Ovary (tissue), 3 donors: ENCODE measurements at regions not wholly inside any gene's neighbourhood (a gene's known extent, or its start where the extent isn't known, plus 50 kb on each side); places are given as distances from the start of the nearest gene placed in this dataset.

ENCODE experiments used
- CTCF ChIP-seq, 3 donors: fragments of 450-650 bp in 2 of 3; fragments of 200-600 bp in 1 of 3; IDR thresholded peaks; one replicate each; pipeline versions ENCODE4 v1.5.1 to v1.8.0; 2016 to 2022; ENCODE audit warnings: antibody characterized with exemption in 3 of 3, mild to moderate bottlenecking in 1 of 3
- EP300 ChIP-seq: sonication (generic); formaldehyde crosslinking; IDR thresholded peaks from one replicate; pipeline ENCODE4 v1.6.1; 2017; ENCODE audit warnings: antibody characterized with exemption
- POLR2A ChIP-seq: fragments of 450-650 bp; IDR thresholded peaks from one replicate; pipeline ENCODE4 v1.6.1; 2017; ENCODE audit warnings: antibody characterized with exemption, mild to moderate bottlenecking, moderate library complexity
- donor health status: DM: no; HTN: no; CAD: no.

- TF ChIP-seq CTCF (IDR thresholded peaks at IDR 0.05) (no peak), POLR2A (no peak), EP300 (no peak)
These were observed 96.0 kb upstream of the POT1 start for GRCh38 chr7:125025620-125026019.
